ENCODE measurements at regions not wholly inside any gene's neighbourhood (a gene's known extent, or its start where the extent isn't known, plus 50 kb on each side); places are given as distances from the start of the nearest gene placed in this dataset.

DNA sequence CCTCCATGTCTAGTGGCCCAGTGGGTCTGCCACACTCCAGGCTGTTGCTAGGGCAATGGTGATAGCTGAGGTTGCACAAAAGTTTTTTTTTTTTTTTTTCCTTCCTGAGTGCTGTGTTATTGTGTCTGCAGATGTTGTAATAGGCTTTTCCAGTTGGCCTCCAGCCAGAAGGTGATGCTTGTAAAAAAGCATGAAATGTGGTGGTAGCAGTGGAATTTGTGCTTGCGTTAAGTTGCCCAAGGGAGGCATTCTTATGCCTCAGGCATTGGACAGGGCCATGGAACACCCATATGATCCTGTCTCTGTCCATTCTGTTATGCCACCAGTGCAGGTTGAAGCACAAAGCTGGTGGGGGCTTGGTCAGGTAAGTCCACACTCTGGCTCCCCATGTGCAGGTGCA, 660.5 kb upstream of the SPANXN1 start:
- TF ChIP-seq, protein P1, sequence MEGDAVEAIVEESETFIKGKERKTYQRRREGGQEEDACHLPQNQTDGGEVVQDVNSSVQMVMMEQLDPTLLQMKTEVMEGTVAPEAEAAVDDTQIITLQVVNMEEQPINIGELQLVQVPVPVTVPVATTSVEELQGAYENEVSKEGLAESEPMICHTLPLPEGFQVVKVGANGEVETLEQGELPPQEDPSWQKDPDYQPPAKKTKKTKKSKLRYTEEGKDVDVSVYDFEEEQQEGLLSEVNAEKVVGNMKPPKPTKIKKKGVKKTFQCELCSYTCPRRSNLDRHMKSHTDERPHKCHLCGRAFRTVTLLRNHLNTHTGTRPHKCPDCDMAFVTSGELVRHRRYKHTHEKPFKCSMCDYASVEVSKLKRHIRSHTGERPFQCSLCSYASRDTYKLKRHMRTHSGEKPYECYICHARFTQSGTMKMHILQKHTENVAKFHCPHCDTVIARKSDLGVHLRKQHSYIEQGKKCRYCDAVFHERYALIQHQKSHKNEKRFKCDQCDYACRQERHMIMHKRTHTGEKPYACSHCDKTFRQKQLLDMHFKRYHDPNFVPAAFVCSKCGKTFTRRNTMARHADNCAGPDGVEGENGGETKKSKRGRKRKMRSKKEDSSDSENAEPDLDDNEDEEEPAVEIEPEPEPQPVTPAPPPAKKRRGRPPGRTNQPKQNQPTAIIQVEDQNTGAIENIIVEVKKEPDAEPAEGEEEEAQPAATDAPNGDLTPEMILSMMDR (IDR thresholded peaks at IDR 0.05), result no peak
- TF ChIP-seq POLR2A (IDR thresholded peaks at IDR 0.05) (no peak), POLR2AphosphoS5 (IDR thresholded peaks at IDR 0.05) (no peak), EP300 (IDR thresholded peaks at IDR 0.05) (no peak)

Data from stomach (tissue), 4 donors.